ENCODE measurements at regions not wholly inside any gene's neighbourhood (a gene's known extent, or its start where the extent isn't known, plus 50 kb on each side); places are given as distances from the start of the nearest gene placed in this dataset.

- TF ChIP-seq, protein P1, sequence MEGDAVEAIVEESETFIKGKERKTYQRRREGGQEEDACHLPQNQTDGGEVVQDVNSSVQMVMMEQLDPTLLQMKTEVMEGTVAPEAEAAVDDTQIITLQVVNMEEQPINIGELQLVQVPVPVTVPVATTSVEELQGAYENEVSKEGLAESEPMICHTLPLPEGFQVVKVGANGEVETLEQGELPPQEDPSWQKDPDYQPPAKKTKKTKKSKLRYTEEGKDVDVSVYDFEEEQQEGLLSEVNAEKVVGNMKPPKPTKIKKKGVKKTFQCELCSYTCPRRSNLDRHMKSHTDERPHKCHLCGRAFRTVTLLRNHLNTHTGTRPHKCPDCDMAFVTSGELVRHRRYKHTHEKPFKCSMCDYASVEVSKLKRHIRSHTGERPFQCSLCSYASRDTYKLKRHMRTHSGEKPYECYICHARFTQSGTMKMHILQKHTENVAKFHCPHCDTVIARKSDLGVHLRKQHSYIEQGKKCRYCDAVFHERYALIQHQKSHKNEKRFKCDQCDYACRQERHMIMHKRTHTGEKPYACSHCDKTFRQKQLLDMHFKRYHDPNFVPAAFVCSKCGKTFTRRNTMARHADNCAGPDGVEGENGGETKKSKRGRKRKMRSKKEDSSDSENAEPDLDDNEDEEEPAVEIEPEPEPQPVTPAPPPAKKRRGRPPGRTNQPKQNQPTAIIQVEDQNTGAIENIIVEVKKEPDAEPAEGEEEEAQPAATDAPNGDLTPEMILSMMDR (IDR thresholded peaks at IDR 0.05; ENCODE audit: insufficient read depth, low read depth, low read length, missing control alignments), result no peak
- no peak for DNase-seq (ENCODE audit: low read depth)
- no peak overlapping the region for H3K4me3 ChIP-seq (ENCODE audit: low read length)
Observed at GRCh38 chr2:128801576-128801975, 482.9 kb upstream of the HS6ST1 start.

- peak; percentile 10 for DNase-seq (ENCODE audit: low read depth)
- no peak overlapping the region for H3K4me3 ChIP-seq (ENCODE audit: low read length)
- TF ChIP-seq, protein P1 (IDR thresholded peaks at IDR 0.05; ENCODE audit: insufficient read depth, low read depth, low read length, missing control alignments), result no peak
Observed at GRCh38 chr2:128803222-128803621, 484.6 kb upstream of the HS6ST1 start.

DNA sequence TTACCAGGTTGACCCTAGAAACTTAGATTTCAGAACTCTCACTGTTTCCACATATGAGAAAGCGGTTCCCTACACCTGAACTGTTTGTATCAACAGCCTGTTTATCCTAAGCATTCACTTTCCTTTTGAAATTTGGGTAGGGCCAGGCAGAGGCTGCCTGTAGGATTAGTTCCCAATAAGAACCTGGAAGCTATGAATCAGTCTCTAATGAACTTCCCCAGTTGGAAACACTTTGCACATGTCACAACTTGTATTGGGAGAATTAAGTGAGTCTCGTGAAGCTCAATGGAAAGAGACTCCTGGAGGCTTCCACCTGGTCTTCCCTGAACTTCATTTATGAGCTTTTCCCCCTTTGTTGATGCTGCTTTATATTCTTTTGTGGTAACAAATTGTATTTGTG lies 486.6 kb upstream of the HS6ST1 start:
- DNase-seq (ENCODE audit: low read depth), result peak; percentile 87
- TF ChIP-seq, protein P1 (IDR thresholded peaks at IDR 0.05; ENCODE audit: insufficient read depth, low read depth, low read length, missing control alignments), result no peak

DNA sequence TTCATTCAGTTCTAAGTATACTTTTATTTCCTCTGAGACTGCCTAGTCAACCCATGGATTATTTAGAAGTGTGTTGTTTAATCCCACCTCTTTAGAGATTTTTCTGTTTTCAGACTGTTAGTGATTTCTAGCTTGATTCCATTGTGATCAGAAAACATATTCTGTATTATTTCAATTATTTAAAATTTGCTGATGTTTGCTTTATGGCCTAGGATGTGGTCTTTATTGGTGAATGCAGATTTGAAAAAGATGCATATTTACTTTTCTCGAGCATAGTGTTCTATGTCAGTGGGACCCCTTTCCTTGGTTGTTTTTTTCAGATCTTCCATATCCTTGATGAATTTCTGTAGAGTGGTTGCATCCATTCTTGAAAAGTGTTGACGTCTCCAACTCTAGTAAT lies 487.2 kb upstream of the HS6ST1 start:
- no peak overlapping the region for H3K4me3 ChIP-seq (ENCODE audit: low read length)
- TF ChIP-seq, protein P1 (IDR thresholded peaks at IDR 0.05; ENCODE audit: insufficient read depth, low read depth, low read length, missing control alignments), result no peak
- no peak for DNase-seq (ENCODE audit: low read depth)

More for the DNA sequence above, 486.6 kb upstream of the HS6ST1 start:
- H3K4me3 ChIP-seq (ENCODE audit: low read length), result no peak overlapping the region

DNA sequence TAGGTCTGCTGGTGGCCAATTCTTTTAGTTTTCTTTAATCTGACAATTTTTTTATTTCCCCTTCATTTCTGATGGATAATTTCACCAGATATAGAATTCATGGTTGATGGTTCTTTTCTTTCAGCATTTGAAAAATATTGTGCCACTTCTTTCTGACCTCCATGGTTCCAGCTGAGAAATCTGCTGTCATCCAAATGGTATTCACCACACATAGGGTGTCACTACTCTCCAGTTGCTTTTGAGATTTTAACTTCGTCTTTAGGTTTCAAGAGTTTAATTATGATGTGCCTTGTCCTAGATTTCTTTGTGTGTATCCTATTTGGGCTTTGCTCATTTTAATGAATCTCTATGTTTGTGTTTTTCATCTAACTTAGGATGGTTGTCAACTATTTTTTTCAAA lies 488.6 kb upstream of the HS6ST1 start:
- no peak for DNase-seq (ENCODE audit: low read depth)
- TF ChIP-seq, protein P1 (IDR thresholded peaks at IDR 0.05; ENCODE audit: insufficient read depth, low read depth, low read length, missing control alignments), result no peak
- no peak overlapping the region for H3K4me3 ChIP-seq (ENCODE audit: low read length)

DNA sequence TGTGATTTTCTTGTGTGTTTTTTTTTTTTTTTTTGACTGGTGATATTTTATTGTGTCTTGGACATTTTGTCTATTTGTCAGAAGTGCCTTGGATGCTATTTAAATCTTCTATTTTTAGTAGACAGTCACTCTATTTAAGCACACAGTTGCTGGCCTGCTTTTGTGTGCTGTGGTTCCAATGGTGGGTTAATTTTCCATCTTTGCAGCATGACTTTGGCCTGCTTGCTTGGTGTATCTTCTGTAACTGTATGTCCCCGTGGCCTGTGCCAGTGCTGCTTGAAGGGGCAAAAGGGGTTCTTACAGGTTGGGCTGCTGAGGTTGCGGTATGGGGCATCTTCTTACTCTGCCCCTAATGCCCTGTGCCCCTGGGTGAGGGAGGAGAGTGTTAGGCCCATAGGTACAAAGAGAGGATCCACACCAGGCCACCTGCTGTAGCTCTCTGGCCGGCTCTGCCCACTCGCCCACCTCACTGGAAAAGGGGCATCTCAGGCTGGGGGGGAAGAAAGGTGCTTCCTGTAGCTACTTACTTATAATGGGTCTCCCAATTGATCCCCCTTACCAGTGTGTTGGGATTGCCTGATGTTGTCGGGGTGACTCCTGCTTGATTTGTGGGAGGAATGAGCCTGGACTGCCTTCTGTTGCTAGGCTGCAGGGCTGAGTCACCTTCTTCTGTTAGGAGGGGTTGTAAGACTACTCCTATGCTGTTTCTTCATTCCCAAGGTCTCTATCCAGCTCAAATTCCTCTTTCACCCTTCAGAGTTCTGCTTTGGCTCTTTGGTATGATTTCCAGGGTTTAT lies 490.0 kb upstream of the HS6ST1 start:
- TF ChIP-seq, protein P1 (IDR thresholded peaks at IDR 0.05; ENCODE audit: insufficient read depth, low read depth, low read length, missing control alignments), result no peak
- no peak overlapping the region for H3K4me3 ChIP-seq (ENCODE audit: low read length)
- peak; percentile 90 for DNase-seq (ENCODE audit: low read depth)

DNA sequence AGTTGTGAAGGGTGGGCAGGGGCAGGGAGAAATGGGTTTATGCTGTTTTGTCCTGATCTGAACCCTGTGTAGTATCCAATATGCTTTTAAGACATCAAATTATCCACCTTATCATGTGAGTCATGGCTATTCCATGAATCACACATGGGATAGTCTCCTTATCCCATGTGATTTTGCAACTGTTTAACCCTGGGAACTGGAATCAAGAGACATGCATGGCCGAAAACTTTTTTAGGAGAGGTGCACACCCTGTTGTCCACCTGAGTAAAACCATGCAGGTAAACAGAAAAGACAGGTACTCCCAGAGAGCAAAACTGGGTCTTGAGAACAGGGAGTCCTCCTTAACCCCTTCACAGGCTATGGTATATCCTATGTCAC lies 490.6 kb upstream of the HS6ST1 start:
- peak; percentile 86 for DNase-seq (ENCODE audit: low read depth)
- TF ChIP-seq, protein P1 (IDR thresholded peaks at IDR 0.05; ENCODE audit: insufficient read depth, low read depth, low read length, missing control alignments), result peak; percentile 19
- no peak overlapping the region for H3K4me3 ChIP-seq (ENCODE audit: low read length)

All from epithelial cell of esophagus (primary cell).